Endothelial cell of umbilical vein (primary cell): ENCODE measurements at regions not wholly inside any gene's neighbourhood (a gene's known extent, or its start where the extent isn't known, plus 50 kb on each side); places are given as distances from the start of the nearest gene placed in this dataset.

ENCODE experiments used
- BruUV-seq: library from RNA; stranded (reverse); fragments of 400-500 nt; replicated peaks from 2 replicates; lab custom pipeline; 2021; lab: Mats Ljungman, UMichigan
- CTCF ChIA-PET: fragments of 300-600, 350-600 bp; sonication (Branson Sonifier 250); formaldehyde crosslinking; loops from one replicate; lab custom pipeline; 2021; ENCODE audit warnings: antibody characterized with exemption, inconsistent platforms; lab: Charles Lee
- POLR2A ChIA-PET: fragments of 300-600, 350-600 bp; sonication (Branson Sonifier 250); formaldehyde crosslinking; loops from one replicate; lab custom pipeline; 2021; ENCODE audit warnings: antibody characterized with exemption, inconsistent platforms; lab: Charles Lee
- DNase-seq: peaks from one replicate; pipeline ENCODE4 v3.0.0-alpha.2; 2011; ENCODE audit warnings: low read depth, low spot score
- FAIRE-seq: peaks from 2 replicates; lab custom pipeline; 2011; peaks lifted over from hg19 to GRCh38; lab: Jason Lieb, UNC
- H2AFZ ChIP-seq: 2 replicates; pipeline ENCODE4 v1.6.0; 2012; ENCODE audit warnings: low read depth, low read length, control low read depth, inconsistent platforms
- H3K27ac ChIP-seq: 2 replicates; pipeline ENCODE4 v1.5.1; 2011; ENCODE audit warnings: low read depth, mild to moderate bottlenecking, control low read depth, low read length, moderate library complexity; ENCODE audit not compliant: insufficient read depth
- H3K27me3 ChIP-seq, 2 experiments: 2 replicates each; pipeline versions ENCODE4 v1.6.0 to v1.6.1; 2011; ENCODE audit warnings: low read length in 2 of 2, mixed read lengths in 1 of 2; ENCODE audit not compliant: control insufficient read depth in 2 of 2, insufficient read depth in 2 of 2
- H3K36me3 ChIP-seq, 2 experiments: 2 replicates in 1 of 2; 3 replicates in 1 of 2; pipeline ENCODE4 v1.5.1; 2011; ENCODE audit warnings: low read length in 2 of 2, mild to moderate bottlenecking in 1 of 2, moderate library complexity in 1 of 2; ENCODE audit not compliant: control insufficient read depth in 2 of 2, insufficient read depth in 2 of 2; ENCODE audit errors: extremely low read depth in 1 of 2
- H3K4me1 ChIP-seq: 3 replicates; pipeline ENCODE4 v1.5.1; 2011; ENCODE audit warnings: mild to moderate bottlenecking, low read length; ENCODE audit not compliant: control insufficient read depth, insufficient read depth; ENCODE audit errors: extremely low read depth
- H3K4me2 ChIP-seq: 2 replicates; pipeline ENCODE4 v1.6.1; 2011; ENCODE audit warnings: low read length, control low read depth, mixed read lengths; ENCODE audit not compliant: insufficient read depth
- H3K4me3 ChIP-seq, 3 experiments: fragments of 200-600 bp in 1 of 3; sonication (generic), shearing (Covaris generic) in 1 of 3; replicated peaks in 1 of 3; 2 replicates each; pipeline ENCODE4 v1.5.1; 2011 to 2016; ENCODE audit warnings: control low read depth in 3 of 3, low read length in 3 of 3, mild to moderate bottlenecking in 2 of 3, inconsistent platforms in 1 of 3, low read depth in 1 of 3, moderate library complexity in 1 of 3; ENCODE audit not compliant: insufficient read depth in 1 of 3
- H3K79me2 ChIP-seq: 2 replicates; pipeline ENCODE4 v1.6.0; 2012; ENCODE audit warnings: low read length, inconsistent platforms; ENCODE audit not compliant: control insufficient read depth, insufficient read depth
- H3K9ac ChIP-seq: replicated peaks from 2 replicates; pipeline ENCODE3; 2011; ENCODE audit warnings: low read length, control low read depth; ENCODE audit not compliant: insufficient read depth; ENCODE audit errors: extremely low read depth
- H3K9me1 ChIP-seq: replicated peaks from 3 replicates; pipeline ENCODE4 v1.6.0; 2011; ENCODE audit warnings: mild to moderate bottlenecking, low read length; ENCODE audit not compliant: control insufficient read depth, insufficient read depth; ENCODE audit errors: extremely low read depth
- H3K9me3 ChIP-seq: replicated peaks from 2 replicates; pipeline ENCODE4 v1.5.1; 2012; ENCODE audit warnings: low read length, inconsistent platforms; ENCODE audit not compliant: control insufficient read depth, insufficient read depth
- H4K20me1 ChIP-seq: replicated peaks from 2 replicates; pipeline ENCODE3; 2011; ENCODE audit warnings: mild to moderate bottlenecking, low read length; ENCODE audit not compliant: control insufficient read depth, insufficient read depth; ENCODE audit errors: extremely low read depth
- EZH2 ChIP-seq: IDR thresholded peaks from 2 replicates; pipeline ENCODE4 v1.6.1; 2012; ENCODE audit warnings: borderline replicate concordance, low read depth, mild to moderate bottlenecking, moderate library complexity, low read length, inconsistent platforms; ENCODE audit not compliant: severe bottlenecking
- FOS ChIP-seq: IDR thresholded peaks from 2 replicates; pipeline ENCODE4 v1.6.1; 2011; ENCODE audit warnings: mild to moderate bottlenecking, low read length, moderate library complexity, borderline replicate concordance; ENCODE audit not compliant: insufficient read depth
- GATA2 ChIP-seq: IDR thresholded peaks from 2 replicates; pipeline ENCODE4 v1.7.0; 2011; ENCODE audit warnings: low read depth, mild to moderate bottlenecking, moderate library complexity, mixed read lengths, low read length; ENCODE audit not compliant: insufficient read length, insufficient read depth
- JUN ChIP-seq: IDR thresholded peaks from 2 replicates; pipeline ENCODE4 v1.6.1; 2011; ENCODE audit warnings: borderline replicate concordance, low read depth; ENCODE audit not compliant: insufficient read length, insufficient read depth
- MYC ChIP-seq: IDR thresholded peaks from one replicate; pipeline ENCODE4 v1.6.1; 2011; ENCODE audit warnings: mild to moderate bottlenecking, low read depth, low read length
- POLR2A ChIP-seq: IDR thresholded peaks from 2 replicates; pipeline ENCODE4 v1.6.1; 2012; ENCODE audit warnings: low read depth, mild to moderate bottlenecking, control low read depth, low read length
- POLR2AphosphoS5 ChIP-seq: IDR thresholded peaks from 2 replicates; pipeline ENCODE4 v1.6.1; 2012; ENCODE audit warnings: low read depth, mild to moderate bottlenecking, control low read depth, low read length, moderate library complexity; ENCODE audit not compliant: insufficient read depth
- dilution Hi-C: fragments of 300-500 bp; cut with MboI; formaldehyde crosslinking; loops from one replicate; pipeline ENCODE4 v1.15.0; 2019; ENCODE audit warnings: low sequenced_read_pairs; ENCODE audit not compliant: extremely low pct_ligation_motif_present
- intact Hi-C: fragments of 100-400 bp; cut with micrococcal nuclease; formaldehyde crosslinking; loops from one replicate; pipeline ENCODE4 v1.10.0; 2022
- TF ChIP-seq, protein P1 (sequence below), 2 donors: IDR thresholded peaks; 1 replicate in 1 of 2; 2 replicates in 1 of 2; pipeline ENCODE4 v1.5.1; 2011; ENCODE audit warnings: low read length in 2 of 2, mild to moderate bottlenecking in 2 of 2, moderate library complexity in 2 of 2, control low read depth in 1 of 2, inconsistent platforms in 1 of 2, low read depth in 1 of 2; ENCODE audit not compliant: insufficient read depth in 1 of 2; ENCODE audit errors: extremely low read depth in 1 of 2
- TF ChIP-seq, protein P2 (sequence below): IDR thresholded peaks from 2 replicates; pipeline ENCODE4 v1.6.1; 2011; ENCODE audit not compliant: insufficient read depth, insufficient read length

DNA sequence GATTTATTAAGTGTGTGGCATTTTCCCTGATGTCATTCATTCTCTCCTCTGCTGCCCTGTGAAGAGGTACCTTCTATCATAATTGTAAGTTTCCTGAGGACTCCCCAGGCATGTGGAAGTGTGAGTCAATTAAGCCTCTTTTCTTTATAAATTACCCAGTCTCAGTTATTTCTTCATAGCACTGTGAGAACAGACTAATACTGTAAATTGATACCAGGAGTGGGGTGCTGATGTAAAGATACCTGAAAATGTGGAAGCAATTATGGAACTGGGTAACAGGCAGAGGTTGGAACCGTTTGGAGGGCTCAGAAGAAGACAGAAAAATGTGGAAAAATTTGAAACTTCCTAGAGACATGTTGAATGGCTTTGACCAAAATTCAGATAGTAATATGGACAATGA is 711.8 kb upstream of the GRM3 start:
- dilution Hi-C loops (no loop called here), intact Hi-C loops (no loop called here)
- no TSS peak for BruUV-seq
- Histone ChIP-seq H3K27me3 (no peaks in the 10 kb centered on the region), H3K9me1 (no peaks in the 10 kb centered on the region), H3K9ac (no peak overlapping the region), H3K36me3 (no peaks in the 10 kb centered on the region), H4K20me1 (no peaks in the 10 kb centered on the region), H2AFZ (no peak overlapping the region), H3K4me1 (no peaks in the 10 kb centered on the region), H3K27ac (no peak overlapping the region), H3K4me3 (no peak overlapping the region), H3K79me2 (no peaks in the 10 kb centered on the region), H3K4me2 (no peak overlapping the region), H3K9me3 (no peaks in the 10 kb centered on the region)
- ChIA-PET CTCF (no interaction called here), POLR2A (no interaction called here)
- FAIRE-seq (no peak), DNase-seq (no peak)
- TF ChIP-seq EZH2 = no peak
- TF ChIP-seq FOS = no peak
- TF ChIP-seq POLR2A = no peak
- TF ChIP-seq GATA2 = no peak
- TF ChIP-seq, protein P1, sequence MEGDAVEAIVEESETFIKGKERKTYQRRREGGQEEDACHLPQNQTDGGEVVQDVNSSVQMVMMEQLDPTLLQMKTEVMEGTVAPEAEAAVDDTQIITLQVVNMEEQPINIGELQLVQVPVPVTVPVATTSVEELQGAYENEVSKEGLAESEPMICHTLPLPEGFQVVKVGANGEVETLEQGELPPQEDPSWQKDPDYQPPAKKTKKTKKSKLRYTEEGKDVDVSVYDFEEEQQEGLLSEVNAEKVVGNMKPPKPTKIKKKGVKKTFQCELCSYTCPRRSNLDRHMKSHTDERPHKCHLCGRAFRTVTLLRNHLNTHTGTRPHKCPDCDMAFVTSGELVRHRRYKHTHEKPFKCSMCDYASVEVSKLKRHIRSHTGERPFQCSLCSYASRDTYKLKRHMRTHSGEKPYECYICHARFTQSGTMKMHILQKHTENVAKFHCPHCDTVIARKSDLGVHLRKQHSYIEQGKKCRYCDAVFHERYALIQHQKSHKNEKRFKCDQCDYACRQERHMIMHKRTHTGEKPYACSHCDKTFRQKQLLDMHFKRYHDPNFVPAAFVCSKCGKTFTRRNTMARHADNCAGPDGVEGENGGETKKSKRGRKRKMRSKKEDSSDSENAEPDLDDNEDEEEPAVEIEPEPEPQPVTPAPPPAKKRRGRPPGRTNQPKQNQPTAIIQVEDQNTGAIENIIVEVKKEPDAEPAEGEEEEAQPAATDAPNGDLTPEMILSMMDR (IDR thresholded peaks at IDR 0.05; ENCODE audit: extremely low read depth in 1 of 2, insufficient read depth in 1 of 2, low read depth in 1 of 2, low read length in 2 of 2) = no peak
- TF ChIP-seq POLR2AphosphoS5 = no peak
- TF ChIP-seq JUN = no peak
- TF ChIP-seq MYC = no peak
- TF ChIP-seq, protein P2, sequence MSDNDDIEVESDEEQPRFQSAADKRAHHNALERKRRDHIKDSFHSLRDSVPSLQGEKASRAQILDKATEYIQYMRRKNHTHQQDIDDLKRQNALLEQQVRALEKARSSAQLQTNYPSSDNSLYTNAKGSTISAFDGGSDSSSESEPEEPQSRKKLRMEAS = no peak
